ENCODE measurements at regions not wholly inside any gene's neighbourhood (a gene's known extent, or its start where the extent isn't known, plus 50 kb on each side); places are given as distances from the start of the nearest gene placed in this dataset.

DNA sequence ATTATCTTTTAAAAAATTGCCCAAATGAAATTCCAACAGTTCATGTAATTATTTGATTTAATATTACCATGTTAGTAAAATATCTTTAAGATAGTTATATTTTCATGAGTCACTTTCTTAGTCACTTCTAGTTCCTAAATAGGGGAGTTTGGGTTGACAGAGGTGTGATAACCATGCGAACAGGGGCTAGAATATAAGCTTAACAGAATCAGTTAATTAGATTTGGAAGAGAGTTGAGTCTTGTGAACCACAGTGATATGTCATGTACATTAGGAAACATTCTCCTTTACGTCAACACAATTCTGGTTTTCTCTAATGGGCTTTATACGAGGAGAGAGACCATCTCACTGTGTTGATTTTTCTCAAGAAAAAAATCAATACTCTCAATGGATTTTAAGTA lies 64.8 kb upstream of the ZNF281 start:
- in situ Hi-C loops (cut with MboI) (loop anchor here (25.0 kb wide), 1 partner anchor 187 kb away; no protein-coding TSS in a partner anchor), intact Hi-C loops (cut with micrococcal nuclease) (no loop called here)
- no peak for DNase-seq (ENCODE audit: extremely low read depth in 1 of 4, low spot score in 3 of 4)
- H3K79me2 ChIP-seq (ENCODE audit: control insufficient read depth, insufficient read depth, low read length): no peaks in the 10 kb centered on the region
- no peaks in the 10 kb centered on the region for H3K36me3 ChIP-seq (ENCODE audit: control insufficient read depth, insufficient read depth, low read length)
- no peak overlapping the region for H2AFZ ChIP-seq (ENCODE audit: low read depth, low read length)
- TF ChIP-seq PCBP1 (IDR thresholded peaks at IDR 0.05; ENCODE audit: low read depth, low read length, poor library complexity, severe bottlenecking): no peak
- no peak for TF ChIP-seq CREB5 (CRISPR knock-in tag; IDR thresholded peaks at IDR 0.05)
- no peak for TF ChIP-seq PTBP1 (IDR thresholded peaks at IDR 0.05; ENCODE audit: low read depth, low read length)
- no peak for TF ChIP-seq ZFP91 (CRISPR knock-in tag; IDR thresholded peaks at IDR 0.05)
- TF ChIP-seq NFE2L1 (tag; IDR thresholded peaks at IDR 0.05; ENCODE audit: borderline replicate concordance, low read depth): no peak
- TF ChIP-seq TCF7 (IDR thresholded peaks at IDR 0.05; ENCODE audit: borderline replicate concordance): no peak
- TF ChIP-seq, protein P1, sequence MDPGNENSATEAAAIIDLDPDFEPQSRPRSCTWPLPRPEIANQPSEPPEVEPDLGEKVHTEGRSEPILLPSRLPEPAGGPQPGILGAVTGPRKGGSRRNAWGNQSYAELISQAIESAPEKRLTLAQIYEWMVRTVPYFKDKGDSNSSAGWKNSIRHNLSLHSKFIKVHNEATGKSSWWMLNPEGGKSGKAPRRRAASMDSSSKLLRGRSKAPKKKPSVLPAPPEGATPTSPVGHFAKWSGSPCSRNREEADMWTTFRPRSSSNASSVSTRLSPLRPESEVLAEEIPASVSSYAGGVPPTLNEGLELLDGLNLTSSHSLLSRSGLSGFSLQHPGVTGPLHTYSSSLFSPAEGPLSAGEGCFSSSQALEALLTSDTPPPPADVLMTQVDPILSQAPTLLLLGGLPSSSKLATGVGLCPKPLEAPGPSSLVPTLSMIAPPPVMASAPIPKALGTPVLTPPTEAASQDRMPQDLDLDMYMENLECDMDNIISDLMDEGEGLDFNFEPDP (CRISPR knock-in tag; IDR thresholded peaks at IDR 0.05): no peak
- no peak for TF ChIP-seq HNRNPH1 (optimal IDR thresholded peaks at IDR 0.05; ENCODE audit: low read depth, low read length)
- no peak for TF ChIP-seq ARID2 (IDR thresholded peaks at IDR 0.05)
- TF ChIP-seq NFYB (IDR thresholded peaks at IDR 0.05; ENCODE audit: extremely low read depth, insufficient read length): no peak
- TF ChIP-seq, protein P2, sequence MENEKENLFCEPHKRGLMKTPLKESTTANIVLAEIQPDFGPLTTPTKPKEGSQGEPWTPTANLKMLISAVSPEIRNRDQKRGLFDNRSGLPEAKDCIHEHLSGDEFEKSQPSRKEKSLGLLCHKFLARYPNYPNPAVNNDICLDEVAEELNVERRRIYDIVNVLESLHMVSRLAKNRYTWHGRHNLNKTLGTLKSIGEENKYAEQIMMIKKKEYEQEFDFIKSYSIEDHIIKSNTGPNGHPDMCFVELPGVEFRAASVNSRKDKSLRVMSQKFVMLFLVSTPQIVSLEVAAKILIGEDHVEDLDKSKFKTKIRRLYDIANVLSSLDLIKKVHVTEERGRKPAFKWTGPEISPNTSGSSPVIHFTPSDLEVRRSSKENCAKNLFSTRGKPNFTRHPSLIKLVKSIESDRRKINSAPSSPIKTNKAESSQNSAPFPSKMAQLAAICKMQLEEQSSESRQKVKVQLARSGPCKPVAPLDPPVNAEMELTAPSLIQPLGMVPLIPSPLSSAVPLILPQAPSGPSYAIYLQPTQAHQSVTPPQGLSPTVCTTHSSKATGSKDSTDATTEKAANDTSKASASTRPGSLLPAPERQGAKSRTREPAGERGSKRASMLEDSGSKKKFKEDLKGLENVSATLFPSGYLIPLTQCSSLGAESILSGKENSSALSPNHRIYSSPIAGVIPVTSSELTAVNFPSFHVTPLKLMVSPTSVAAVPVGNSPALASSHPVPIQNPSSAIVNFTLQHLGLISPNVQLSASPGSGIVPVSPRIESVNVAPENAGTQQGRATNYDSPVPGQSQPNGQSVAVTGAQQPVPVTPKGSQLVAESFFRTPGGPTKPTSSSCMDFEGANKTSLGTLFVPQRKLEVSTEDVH (IDR thresholded peaks at IDR 0.05; ENCODE audit: low read depth, partially characterized antibody): no peak
- H3K4me2 ChIP-seq (ENCODE audit: insufficient read depth, low read length): no peak overlapping the region
- H3K9me1 ChIP-seq (ENCODE audit: control insufficient read depth, insufficient read depth, low read length): no peaks in the 10 kb centered on the region
- ChIA-PET POLR2A (interaction anchor here (0.6 to 1.3 kb wide), 3 partner anchors 16 to 725 kb away, joined by 3 to 4 read pairs (median 3); no protein-coding TSS in a partner anchor), CTCF (ENCODE audit: low intra/inter-chr PET ratio) (no interaction called here)
- peaks cover 18 to 39% of the 10 kb centered on the region in 2 experiments for H3K27me3 ChIP-seq (ENCODE audit: control insufficient read depth in 2 of 2, insufficient read depth in 2 of 2, low read length in 2 of 2)
- no peaks in the 10 kb centered on the region for H3K4me1 ChIP-seq (replicated peaks in 1 of 2; ENCODE audit: control insufficient read depth in 2 of 2, insufficient read depth in 2 of 2, low read length in 2 of 2)
- H3K9me3 ChIP-seq (replicated peaks; ENCODE audit: control insufficient read depth, insufficient read depth, low read depth, low read length): no peaks in the 10 kb centered on the region
- no peak overlapping the region for H3K4me3 ChIP-seq
- no peak for ATAC-seq
- no peaks in the 10 kb centered on the region; the same call in 1 of the 2 replicates for H4K20me1 ChIP-seq (replicated peaks; ENCODE audit: control insufficient read depth, insufficient read depth, low read length)
- no peak overlapping the region for H3K27ac ChIP-seq (ENCODE audit: extremely low read depth, low read depth, low read length)
- BruUV-seq (replicated peaks): no TSS peak
- no peak for FAIRE-seq
- H3K9ac ChIP-seq (ENCODE audit: insufficient read depth in 1 of 2, low read depth in 2 of 2, low read length in 2 of 2): no peak overlapping the region
- WGBS (ENCODE audit: insufficient coverage, low coverage, missing lambda C conversion rate): 3% methylated on average over 3 of the region's 3 CpGs

Measured in K562 (cell line).